Erythroblast (primary cell): ENCODE measurements at regions not wholly inside any gene's neighbourhood (a gene's known extent, or its start where the extent isn't known, plus 50 kb on each side); places are given as distances from the start of the nearest gene placed in this dataset.

Experiments used
- DNase-seq, 2 experiments: peaks; one replicate each; lab custom pipeline; 2025; lab: John Stamatoyannopoulos, UW
- GATA1 ChIP-seq: IDR thresholded peaks from 2 replicates; pipeline ENCODE4 v1.6.1; 2011; ENCODE audit warnings: low read depth, mild to moderate bottlenecking, control low read depth, low read length, moderate library complexity
- POLR2A ChIP-seq: IDR thresholded peaks from 2 replicates; pipeline ENCODE4 v1.6.1; 2011; ENCODE audit warnings: mild to moderate bottlenecking, low read length

- DNase-seq: no peak
Measured at GRCh38 chr11:109147726-109148125, 274.3 kb upstream of the C11orf87 start.

GRCh38 chr11:109148669-109149068 is 273.3 kb upstream of the C11orf87 start:
- TF ChIP-seq GATA1 (no peak), POLR2A (no peak)
- no peak for DNase-seq

More at GRCh38 chr11:109147726-109148125, 274.3 kb upstream of the C11orf87 start:
- TF ChIP-seq POLR2A (no peak), GATA1 (no peak)

- TF ChIP-seq GATA1 (no peak), POLR2A (no peak)
- no peak for DNase-seq
Measured at GRCh38 chr11:109150581-109150980, 271.4 kb upstream of the C11orf87 start.

- no peak for DNase-seq
- TF ChIP-seq POLR2A (no peak), GATA1 (no peak)
Measured at GRCh38 chr11:109153836-109154235, 268.2 kb upstream of the C11orf87 start.

- no peak for DNase-seq
- TF ChIP-seq POLR2A: no peak
Measured at GRCh38 chr11:109155291-109155690, 266.7 kb upstream of the C11orf87 start.

- no peak for DNase-seq
- no peak for TF ChIP-seq POLR2A
- no peak for TF ChIP-seq GATA1
Measured at GRCh38 chr11:109165035-109165434, 257.0 kb upstream of the C11orf87 start.

GRCh38 chr11:109166441-109166840 is 255.5 kb upstream of the C11orf87 start:
- TF ChIP-seq POLR2A (no peak), GATA1 (no peak)
- DNase-seq: no peak

- TF ChIP-seq GATA1 (no peak), POLR2A (no peak)
Measured at GRCh38 chr11:109173504-109173903, 248.5 kb upstream of the C11orf87 start.

GRCh38 chr11:109184376-109184775 is 237.6 kb upstream of the C11orf87 start:
- DNase-seq: no peak
- TF ChIP-seq GATA1 (no peak), POLR2A (no peak)

More at GRCh38 chr11:109173504-109173903, 248.5 kb upstream of the C11orf87 start:
- no peak for DNase-seq

- TF ChIP-seq POLR2A (no peak), GATA1 (no peak)
- no peak for DNase-seq
Measured at GRCh38 chr11:109192864-109193263, 229.1 kb upstream of the C11orf87 start.

GRCh38 chr11:109193880-109194279 is 228.1 kb upstream of the C11orf87 start:
- TF ChIP-seq POLR2A (no peak), GATA1 (no peak)
- DNase-seq: no peak

- no peak for DNase-seq
- TF ChIP-seq GATA1 (no peak), POLR2A (no peak)
Measured at GRCh38 chr11:109196016-109196415, 226.0 kb upstream of the C11orf87 start.

- TF ChIP-seq GATA1 (no peak), POLR2A (no peak)
- peak in 1 of 2 experiments; percentile 8 for DNase-seq
Measured at GRCh38 chr11:109197656-109198055, 224.3 kb upstream of the C11orf87 start.

- DNase-seq: no peak
- no peak for TF ChIP-seq POLR2A
- no peak for TF ChIP-seq GATA1
Measured at GRCh38 chr11:109203176-109203575, 218.8 kb upstream of the C11orf87 start.

- DNase-seq: no peak
- TF ChIP-seq GATA1 (no peak), POLR2A (no peak)
Measured at GRCh38 chr11:109205312-109205711, 216.7 kb upstream of the C11orf87 start.
